ENCODE measurements at regions not wholly inside any gene's neighbourhood (a gene's known extent, or its start where the extent isn't known, plus 50 kb on each side); places are given as distances from the start of the nearest gene placed in this dataset.

- TF ChIP-seq CTCF (conservative IDR thresholded peaks at IDR 0.05) = no peak
- TF ChIP-seq EZH2 (IDR thresholded peaks at IDR 0.05; ENCODE audit: low read depth) = no peak
Observed at GRCh38 chr4:157558016-157558415, 337.5 kb downstream of the GRIA2 start.

All from PC-9 (cell line).